Hypothalamus (tissue), 51 donors: ENCODE measurements at regions not wholly inside any gene's neighbourhood (a gene's known extent, or its start where the extent isn't known, plus 50 kb on each side); places are given as distances from the start of the nearest gene placed in this dataset.
"Not testable (repeated sequence)": the region's sequence is repeated elsewhere in the genome, so short reads cannot be mapped to it uniquely, and the experiment has no call there.

Source experiments
- DNase-seq, 51 donors: peaks; one replicate each; lab custom pipeline; 2025; lab: John Stamatoyannopoulos, UW

DNA sequence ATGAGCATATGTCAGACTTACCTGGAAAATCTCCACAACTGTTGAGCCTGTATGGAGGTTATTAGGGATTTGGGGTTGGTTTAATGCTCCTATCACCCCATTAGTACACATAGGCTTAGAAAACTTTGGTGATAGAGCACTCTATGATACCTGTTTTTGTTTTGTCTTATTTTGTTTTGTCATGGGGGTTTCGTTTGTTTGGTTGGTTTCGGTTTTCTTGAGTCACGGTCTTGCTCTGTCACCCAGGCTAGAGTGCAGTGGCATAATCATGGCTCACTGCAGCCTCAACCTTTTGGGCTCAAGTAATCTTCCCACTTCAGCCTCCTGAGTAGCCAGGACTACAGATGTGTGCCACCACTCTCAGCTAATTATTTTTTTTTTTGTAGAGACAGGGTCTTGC is 70.0 kb downstream of the MZT1 start:
- no peak for DNase-seq

DNA sequence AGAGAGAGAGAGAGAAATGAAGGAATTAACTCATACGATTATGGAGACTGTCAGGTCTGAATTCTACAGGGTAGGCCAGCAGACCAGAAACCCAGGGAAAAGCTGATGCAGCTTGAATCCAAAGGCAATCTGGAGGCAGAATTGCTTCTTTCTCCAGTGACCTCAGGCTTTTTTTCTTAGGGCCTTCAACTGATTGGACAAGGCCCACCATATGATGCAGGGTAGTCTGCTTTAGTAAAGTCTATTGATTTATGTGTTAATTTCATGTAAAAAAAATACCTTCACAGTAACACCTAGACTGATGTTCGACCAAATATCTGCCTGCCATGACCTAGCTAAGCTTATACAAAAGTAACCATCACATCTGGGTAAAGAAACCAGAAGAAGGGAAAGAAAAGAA is 71.1 kb downstream of the MZT1 start:
- no peak for DNase-seq

DNA sequence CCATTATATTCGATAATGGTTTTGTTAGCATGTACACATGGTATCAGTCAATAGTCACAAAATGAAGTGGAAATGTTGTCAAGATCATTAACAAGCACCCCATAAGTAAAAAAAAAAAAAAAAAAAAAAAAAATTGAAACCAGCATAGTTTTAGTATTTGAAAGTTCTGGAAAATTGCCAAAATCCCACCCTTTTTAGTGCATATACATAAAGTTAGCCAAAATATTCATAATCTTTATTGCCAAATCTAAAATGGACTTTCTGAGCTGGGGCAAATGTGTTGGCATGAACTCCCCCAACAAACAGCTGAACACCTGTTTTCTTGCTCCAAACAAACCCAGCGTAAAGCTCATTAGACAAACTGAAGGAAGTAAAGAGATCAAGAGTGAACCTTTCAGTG is 73.9 kb downstream of the MZT1 start:
- DNase-seq: no peak

DNA sequence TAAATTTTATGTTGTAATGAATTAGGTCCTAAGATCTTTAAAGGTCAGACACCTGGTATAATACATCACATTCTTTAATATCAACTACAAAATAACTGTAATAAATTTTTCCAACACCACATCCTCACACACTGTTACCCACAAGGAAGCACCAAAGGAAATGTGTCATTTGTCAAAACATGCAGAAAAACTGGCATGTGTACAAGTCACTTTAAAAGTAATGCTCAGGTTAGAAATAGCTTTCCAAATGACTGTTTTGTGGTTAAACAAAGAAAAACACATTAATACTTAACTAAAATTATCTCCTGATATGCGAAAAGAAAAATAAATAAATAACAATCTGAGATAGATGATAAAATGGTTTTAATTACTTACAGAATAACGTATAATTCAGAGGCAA is 74.7 kb downstream of the MZT1 start:
- DNase-seq: no peak

DNA sequence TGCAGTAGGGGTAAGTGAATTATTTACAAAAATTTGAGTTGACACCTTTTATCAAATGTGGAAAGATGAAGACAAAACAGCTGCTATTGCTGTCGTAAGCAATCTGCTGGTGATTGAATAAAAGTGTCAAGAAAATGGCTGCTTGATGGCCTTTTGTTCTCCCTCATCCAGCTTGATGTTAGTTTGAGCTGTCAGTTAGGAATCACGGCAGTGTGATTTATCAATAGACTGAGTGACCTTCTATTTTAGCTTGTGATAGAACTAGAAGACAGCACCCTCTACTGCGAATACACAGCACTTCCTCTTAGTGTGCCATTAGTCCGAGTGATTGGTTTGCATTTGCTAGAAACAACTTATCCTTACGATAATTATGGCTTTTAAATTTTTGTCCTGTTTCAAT is 76.3 kb downstream of the MZT1 start:
- DNase-seq: peak in 1 of 51 donors; percentile 1

DNA sequence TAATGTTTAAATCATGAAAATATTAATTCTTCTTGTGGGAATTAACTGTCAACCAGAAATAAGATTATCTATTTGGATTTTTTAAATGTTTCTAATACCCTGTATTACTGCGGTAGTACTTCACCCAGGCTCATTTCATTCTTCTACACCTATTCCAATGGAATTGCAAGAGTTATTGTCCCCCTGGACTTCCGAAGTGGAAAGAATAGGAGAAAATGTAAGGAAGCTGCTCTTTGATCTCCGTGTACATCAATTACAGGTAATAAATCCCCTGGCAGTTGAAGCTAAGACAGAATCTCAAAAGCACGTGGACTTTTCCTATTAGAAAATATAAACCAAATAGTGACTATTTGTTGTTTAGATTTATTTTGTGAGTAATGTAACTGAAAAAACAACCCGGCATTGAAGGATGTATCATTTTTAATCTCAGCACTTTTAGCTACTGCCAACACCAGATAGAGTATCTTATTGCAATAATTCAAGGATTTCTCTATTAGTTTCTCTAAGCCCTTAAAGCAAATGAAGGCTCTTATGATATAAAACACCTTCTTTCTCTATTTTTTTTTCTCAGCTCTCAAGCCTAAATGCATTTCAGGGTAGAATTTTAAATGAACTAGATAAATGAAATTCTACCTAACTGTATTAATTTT is 77.3 kb downstream of the MZT1 start:
- DNase-seq: no peak

DNA sequence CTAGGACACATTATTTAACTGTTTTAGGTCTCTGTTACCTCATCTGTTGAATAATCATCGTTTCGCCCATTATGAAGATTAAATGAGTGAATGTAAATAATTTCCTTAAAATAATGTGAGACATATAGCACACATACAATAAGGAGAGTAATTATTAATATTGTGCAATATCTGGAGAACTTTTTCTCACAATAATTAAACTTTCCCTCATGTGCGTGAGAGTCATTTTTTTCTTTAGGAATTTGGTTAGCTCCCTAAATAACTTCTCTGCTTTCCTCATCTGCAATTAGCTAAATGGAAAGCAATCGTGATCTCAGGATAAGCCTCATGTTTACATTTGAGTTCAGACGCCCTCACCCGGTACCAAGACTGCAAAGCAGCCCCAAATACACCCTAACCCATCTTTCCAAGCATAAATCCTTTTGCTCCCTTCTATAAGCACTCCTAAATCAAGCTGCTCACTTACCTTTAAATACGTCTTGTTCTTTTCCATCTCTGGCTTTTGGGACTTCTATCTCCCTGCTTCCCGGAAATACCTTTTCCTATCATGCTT is 78.8 kb downstream of the MZT1 start:
- no peak for DNase-seq

DNA sequence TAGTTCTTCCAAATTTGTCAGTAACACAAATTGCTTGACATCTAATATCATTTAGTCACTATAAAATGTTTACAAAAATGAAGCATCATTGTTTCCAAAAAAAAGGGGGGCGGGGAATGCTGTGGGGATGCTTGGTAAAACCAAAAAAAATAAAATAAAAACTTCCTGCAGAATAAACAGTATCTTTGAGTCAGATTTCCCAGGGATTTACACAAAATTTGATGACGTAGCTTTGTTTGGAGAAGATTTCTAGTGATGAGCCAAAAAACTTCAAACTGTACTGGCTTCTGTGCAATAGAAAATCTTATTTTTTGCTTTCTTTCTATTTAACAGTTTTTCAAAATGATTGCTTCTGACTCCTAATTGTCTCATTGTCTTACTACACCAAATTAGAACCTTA is 80.0 kb downstream of the MZT1 start:
- no peak for DNase-seq

DNA sequence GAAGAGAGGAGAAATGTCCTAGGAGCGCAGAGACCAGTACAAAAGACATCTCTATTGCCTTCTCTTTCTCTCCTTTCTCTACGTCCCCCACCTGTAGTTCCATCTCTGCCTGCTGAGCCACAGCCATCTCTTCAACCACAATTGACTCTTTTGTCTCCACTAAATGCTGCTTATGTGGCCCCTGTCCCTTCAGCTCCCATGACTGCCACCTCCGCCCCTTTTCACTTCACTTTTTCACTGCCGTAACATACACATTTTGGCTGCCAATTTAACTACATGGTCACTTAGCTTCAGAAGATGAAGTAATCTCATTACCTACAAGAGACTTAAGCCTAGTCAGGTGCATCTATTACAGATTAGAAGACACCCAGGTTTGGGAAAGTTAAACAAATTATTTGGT is 81.9 kb downstream of the MZT1 start:
- DNase-seq: no peak

DNA sequence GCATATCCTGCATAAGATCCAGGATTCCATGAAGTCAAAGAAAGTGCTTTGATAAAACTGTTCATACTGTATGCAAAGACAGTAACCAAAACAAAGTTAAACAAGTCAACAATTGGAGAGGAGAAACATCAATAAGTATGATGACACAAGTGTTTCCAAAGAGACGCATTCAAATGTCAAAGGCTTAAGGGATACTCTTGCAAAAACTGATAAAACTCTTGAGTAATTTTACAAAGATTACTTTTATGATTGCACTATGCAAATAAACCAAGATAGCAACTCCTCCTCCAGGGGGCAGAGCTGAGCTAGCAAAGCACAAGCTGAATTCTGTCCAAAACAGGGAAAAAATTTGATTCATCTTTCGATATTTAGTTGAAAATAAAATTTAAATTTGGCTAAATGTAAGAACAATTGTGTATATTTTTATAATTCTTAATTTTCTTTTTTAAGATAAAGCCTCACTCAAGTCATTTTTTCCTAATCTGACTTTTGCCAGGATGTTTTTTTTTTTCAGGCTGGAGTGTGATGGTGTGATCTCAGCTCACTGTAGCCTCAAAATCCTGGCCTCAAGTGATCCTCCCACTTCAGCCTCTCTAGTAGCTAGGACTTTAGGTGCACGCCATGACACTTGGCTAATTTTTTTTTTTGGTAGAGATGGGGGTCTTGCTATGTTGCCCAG is 84.0 kb downstream of the MZT1 start:
- DNase-seq: peak in 7 of 51 donors; percentile 1 to 30 (median 13)

DNA sequence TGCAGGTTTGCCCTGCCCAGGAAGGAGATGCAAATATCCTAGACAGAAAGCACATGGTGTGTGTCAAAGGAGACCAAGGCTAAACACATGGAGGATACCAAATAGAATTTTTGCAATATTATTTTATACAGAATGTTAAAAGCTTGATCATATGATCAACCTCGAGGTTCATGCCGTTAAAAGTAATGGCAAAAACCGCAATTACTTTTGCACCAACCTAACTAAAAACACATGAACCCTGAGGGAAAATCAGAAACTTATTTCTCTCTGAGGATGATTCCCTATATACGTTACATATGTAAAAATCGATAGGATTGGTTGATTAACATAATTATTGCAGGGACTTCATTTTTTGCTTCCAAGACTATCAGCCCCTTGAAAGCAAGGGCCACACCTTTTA is 88.1 kb downstream of the MZT1 start:
- DNase-seq: no peak

DNA sequence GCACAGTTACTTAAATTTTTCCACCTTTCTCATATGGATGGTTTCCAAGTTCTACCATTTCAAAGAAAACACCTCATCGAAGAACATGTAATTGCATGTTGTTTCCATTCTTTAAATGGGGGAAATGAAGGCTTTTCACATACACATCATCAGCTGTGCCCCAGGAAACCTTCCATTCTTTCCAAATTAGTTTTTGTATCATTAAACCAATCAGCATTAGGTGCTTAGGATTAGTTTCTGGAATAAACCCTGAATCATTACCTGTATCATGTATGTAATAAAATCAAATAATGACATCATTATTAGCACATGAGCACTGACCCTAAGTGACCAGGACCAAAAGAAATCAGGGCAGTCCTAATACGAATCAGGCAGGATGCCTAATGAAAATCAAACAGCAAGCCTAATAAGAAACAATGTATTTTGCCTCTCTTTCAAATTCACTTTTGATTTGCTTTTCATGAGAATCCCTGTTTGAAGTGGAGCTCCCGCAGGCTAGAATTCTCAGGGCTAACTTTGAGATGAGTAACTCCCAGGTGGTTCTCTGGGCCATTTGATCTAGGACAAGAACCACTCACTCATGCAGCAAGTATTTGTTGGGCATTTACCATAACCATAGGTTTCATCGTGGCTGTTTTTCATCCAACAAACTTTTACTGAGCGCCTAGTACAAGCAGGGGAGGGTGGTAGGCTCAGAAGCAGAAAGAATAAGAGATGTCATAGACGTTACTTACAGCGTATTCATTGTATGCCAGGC is 89.2 kb downstream of the MZT1 start:
- no peak for DNase-seq

DNA sequence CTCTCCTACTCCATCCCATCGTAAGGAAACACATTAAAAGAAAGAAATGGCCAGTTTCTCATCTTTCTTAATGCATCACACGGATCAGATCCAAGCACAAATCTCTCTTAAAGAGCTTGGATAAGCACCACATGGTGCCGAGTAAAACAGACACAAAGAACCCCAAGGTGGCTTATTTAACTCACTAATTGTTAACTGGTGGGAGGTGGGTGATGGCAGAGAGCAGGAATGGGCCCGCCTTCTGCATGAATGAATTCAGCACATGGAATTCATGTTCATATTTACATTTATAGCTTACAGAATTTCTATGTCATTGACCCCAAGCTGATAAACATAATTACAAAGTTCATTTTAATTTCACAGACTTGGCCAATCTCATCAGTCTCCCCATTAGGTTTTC is 89.9 kb downstream of the MZT1 start:
- no peak for DNase-seq

DNA sequence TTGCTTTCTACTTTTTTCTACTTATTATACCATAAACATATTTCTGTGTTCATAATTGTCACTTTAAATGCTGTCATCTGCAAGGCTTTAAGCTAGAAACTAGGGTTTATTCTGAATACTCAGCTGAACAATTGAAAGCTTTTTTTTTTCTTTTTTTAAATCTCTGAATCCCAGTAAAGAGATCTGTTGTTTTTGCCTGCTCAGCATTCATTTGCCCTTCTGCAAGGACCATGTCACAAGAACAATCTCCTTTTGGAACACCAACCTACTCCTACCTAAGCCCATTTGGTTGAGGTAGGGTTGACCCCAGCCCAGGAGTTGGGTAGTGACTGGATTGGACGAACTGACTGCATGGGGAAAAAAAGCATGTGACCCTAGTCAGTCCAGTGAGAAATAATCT is 92.6 kb downstream of the MZT1 start:
- no peak for DNase-seq

DNA sequence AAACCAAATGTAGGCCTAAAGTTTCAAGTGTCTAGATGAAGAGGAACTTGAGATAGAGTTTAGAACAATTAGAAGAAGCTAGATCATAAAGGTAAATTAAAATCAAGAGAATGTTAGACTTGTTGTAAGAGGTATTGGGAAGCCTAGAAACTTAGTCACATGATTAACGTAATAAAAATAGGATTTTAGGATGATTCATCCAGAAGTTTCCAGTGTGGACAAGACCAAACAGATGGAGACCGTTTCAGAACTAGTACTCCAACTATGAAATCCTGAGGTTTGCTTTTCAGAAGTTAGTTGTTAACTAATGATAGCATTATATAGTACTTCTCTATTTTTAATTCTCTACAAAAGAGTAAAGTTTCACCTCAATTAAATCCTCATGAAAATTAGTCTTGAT is 104.9 kb downstream of the MZT1 start:
- no peak for DNase-seq

DNA sequence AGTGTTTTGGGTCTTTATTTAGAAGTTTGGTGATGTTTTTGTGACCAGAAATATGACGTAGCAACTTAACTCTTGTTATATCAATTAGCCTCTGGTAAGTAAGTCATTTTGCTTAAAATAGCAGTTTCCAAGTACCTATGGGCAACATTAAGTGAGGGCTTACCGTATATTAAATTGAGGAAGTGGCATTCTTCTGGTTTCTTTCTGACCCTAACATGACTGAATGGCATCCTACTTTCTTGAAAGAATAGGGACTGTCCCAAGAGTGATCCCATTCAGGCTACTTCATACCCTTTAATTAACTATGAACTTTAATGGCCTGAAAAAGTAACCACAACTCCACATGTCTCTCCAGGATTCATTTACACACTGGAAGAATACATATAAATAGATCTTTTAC is 106.6 kb downstream of the MZT1 start:
- no peak for DNase-seq

DNA sequence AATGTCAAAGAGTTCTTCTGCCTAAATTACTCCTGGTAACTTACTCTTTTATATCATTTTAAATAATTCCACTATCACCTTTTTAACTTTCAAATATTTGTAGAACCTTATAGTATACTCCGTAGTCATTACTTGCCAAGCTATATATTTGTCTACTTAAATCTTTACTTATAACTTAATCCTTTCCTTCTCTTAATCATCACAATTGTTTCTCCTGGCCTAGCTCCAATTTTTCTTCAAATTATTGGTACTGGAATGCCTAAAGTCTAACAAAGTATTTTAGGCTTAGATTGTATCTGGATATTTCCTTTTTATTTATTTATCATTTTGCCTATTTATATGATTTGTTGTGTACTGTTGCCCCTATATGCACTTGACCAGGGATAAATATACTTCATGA is 109.5 kb downstream of the MZT1 start:
- DNase-seq: no peak

DNA sequence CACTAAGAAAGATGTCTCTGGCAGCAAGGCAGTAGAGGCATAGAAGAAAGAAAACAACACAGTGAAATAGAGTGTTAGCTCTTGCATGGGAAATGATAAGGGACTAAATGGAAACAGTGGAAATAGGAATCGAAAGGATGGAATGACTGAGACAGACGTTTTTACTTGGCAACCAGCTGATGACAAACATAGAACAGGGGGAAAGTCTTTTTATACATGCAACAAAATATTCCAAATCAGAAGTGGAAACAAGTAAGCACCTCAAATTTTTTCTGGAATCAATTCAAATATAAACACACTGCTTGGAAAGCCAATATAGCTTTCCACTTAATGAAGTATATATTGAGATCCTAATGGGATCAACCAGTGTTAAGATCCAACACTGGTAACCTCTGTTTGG is 110.2 kb downstream of the MZT1 start:
- DNase-seq: no peak

DNA sequence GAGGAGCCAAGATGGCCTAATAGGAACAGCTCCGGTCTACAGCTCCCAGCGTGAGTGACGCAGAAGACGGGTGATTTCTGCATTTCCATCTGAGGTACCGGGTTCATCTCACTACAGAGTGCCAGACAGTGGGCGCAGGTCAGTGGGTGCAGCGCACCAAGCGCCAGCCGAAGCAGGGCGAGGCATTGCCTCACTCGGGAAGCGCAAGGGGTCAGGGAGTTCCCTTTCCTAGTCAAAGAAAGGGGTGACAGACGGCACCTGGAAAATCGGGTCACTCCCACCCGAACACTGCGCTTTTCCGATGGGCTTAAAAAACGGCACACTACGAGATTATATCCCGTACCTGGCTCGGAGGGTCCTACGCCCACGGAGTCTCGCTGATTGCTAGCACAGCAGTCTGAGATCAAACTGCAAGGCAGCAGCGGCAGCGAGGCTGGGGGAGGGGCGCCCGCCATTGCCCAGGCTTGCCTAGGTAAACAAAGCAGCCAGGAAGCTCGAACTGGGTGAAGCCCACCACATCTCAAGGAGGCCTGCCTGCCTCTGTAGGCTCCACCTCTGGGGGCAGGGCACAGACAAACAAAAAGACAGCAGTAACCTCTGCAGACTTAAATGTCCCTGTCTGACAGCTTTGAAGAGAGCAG is 117.1 kb downstream of the MZT1 start:
- DNase-seq: not testable (repeated sequence)

DNA sequence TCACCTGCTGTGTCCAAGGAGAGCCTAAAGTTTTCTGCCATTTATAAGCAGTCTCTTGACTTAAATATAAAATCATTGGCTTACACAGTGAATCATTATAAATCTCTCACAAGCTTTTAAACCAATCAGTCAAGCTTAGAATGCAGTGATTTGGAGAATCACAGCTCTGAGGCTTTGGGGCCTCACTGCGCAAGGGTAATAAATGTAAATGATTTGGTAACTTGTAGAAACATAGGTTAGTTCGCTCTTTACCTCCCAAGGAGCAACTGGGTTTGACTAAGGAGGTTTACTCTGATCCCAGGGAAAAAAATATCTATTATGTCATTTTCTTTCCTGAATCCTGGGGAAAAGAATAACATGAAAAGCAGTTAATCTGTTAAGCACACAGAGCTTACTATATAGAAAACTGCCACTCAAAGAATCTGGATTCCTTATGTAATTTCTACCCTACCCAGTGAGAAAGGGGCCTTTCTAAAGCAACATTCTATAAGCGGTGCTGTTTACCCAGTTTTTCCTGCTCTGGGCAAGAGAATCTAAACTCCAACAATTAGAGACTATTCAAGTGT is 128.2 kb downstream of the MZT1 start:
- DNase-seq: no peak
